ENCODE measurements at regions not wholly inside any gene's neighbourhood (a gene's known extent, or its start where the extent isn't known, plus 50 kb on each side); places are given as distances from the start of the nearest gene placed in this dataset.

- H3K27me3 Mint-ChIP-seq (ENCODE audit: insufficient read depth, unreplicated experiment) = no peaks in the 10 kb centered on the region
- intact Hi-C loops (cut with micrococcal nuclease; ENCODE audit: unreplicated experiment) = no loop called here
- ChIA-PET CTCF (no interaction called here), POLR2A (no interaction called here)
- no peak overlapping the region for H3K27ac Mint-ChIP-seq (ENCODE audit: unreplicated experiment)
- H3K4me3 Mint-ChIP-seq (ENCODE audit: unreplicated experiment) = no peak overlapping the region
- H3K4me1 Mint-ChIP-seq (ENCODE audit: low read depth, unreplicated experiment) = no peaks in the 10 kb centered on the region
- no peaks in the 10 kb centered on the region for H3K27me3 ChIP-seq (replicated peaks; ENCODE audit: control insufficient read depth, insufficient read depth, low read length)
- BruUV-seq (replicated peaks) = no TSS peak
- no peak for DNase-seq
- no peaks in the 10 kb centered on the region for H3K36me3 ChIP-seq (ENCODE audit: control insufficient read depth, insufficient read depth, low read length)
- no peaks in the 10 kb centered on the region for H3K9me3 ChIP-seq
- no peaks in the 10 kb centered on the region for H3K9me3 Mint-ChIP-seq (ENCODE audit: unreplicated experiment)
- H3K36me3 Mint-ChIP-seq (ENCODE audit: insufficient read depth, unreplicated experiment) = no peaks in the 10 kb centered on the region
- no peak overlapping the region for H3K4me3 ChIP-seq (ENCODE audit: low read depth, low read length)
- no peaks in the 10 kb centered on the region for H3K4me1 ChIP-seq
- TF ChIP-seq CTCF (IDR thresholded peaks at IDR 0.05; ENCODE audit: insufficient read depth in 1 of 2, low read depth in 1 of 2, low read length in 1 of 2, severe bottlenecking in 1 of 2, unreplicated experiment in 1 of 2) = no peak
Observed at GRCh38 chr14:106218174-106218573, 691.8 kb downstream of the TMEM121 start.

- BruUV-seq (replicated peaks) = no TSS peak
- intact Hi-C loops (cut with micrococcal nuclease; ENCODE audit: unreplicated experiment) = no loop called here
- H3K36me3 Mint-ChIP-seq (ENCODE audit: insufficient read depth, unreplicated experiment) = no peaks in the 10 kb centered on the region
- H3K9me3 Mint-ChIP-seq (ENCODE audit: unreplicated experiment) = no peaks in the 10 kb centered on the region
- H3K4me3 ChIP-seq (ENCODE audit: low read depth, low read length) = no peak overlapping the region
- no peaks in the 10 kb centered on the region for H3K27me3 ChIP-seq (replicated peaks; ENCODE audit: control insufficient read depth, insufficient read depth, low read length)
- CTCF ChIA-PET = no interaction called here
- H3K36me3 ChIP-seq (ENCODE audit: control insufficient read depth, insufficient read depth, low read length) = no peaks in the 10 kb centered on the region
- no peak for TF ChIP-seq CTCF (IDR thresholded peaks at IDR 0.05; ENCODE audit: insufficient read depth in 1 of 2, low read depth in 1 of 2, low read length in 1 of 2, severe bottlenecking in 1 of 2, unreplicated experiment in 1 of 2)
- H3K4me1 ChIP-seq = no peaks in the 10 kb centered on the region
- POLR2A ChIA-PET = no interaction called here
- no peaks in the 10 kb centered on the region for H3K27me3 Mint-ChIP-seq (ENCODE audit: insufficient read depth, unreplicated experiment)
- no peaks in the 10 kb centered on the region for H3K4me1 Mint-ChIP-seq (ENCODE audit: low read depth, unreplicated experiment)
- H3K4me3 Mint-ChIP-seq (ENCODE audit: unreplicated experiment) = no peak overlapping the region
- no peak for DNase-seq
- H3K9me3 ChIP-seq = no peaks in the 10 kb centered on the region
- H3K27ac Mint-ChIP-seq (ENCODE audit: unreplicated experiment) = no peak overlapping the region
Observed at GRCh38 chr14:106222311-106222710, 695.9 kb downstream of the TMEM121 start.

GRCh38 chr14:106222731-106223130 is 696.3 kb downstream of the TMEM121 start:
- Histone ChIP-seq H3K4me3 (ENCODE audit: low read depth, low read length) (no peak overlapping the region), H3K4me1 (no peaks in the 10 kb centered on the region), H3K27me3 (replicated peaks; ENCODE audit: control insufficient read depth, insufficient read depth, low read length) (no peaks in the 10 kb centered on the region), H3K36me3 (ENCODE audit: control insufficient read depth, insufficient read depth, low read length) (no peaks in the 10 kb centered on the region), H3K9me3 (no peaks in the 10 kb centered on the region)
- intact Hi-C loops (cut with micrococcal nuclease; ENCODE audit: unreplicated experiment) = no loop called here
- TF ChIP-seq CTCF (IDR thresholded peaks at IDR 0.05; ENCODE audit: insufficient read depth in 1 of 2, low read depth in 1 of 2, low read length in 1 of 2, severe bottlenecking in 1 of 2, unreplicated experiment in 1 of 2) = no peak
- POLR2A ChIA-PET = no interaction called here
- Mint-ChIP-seq H3K4me3 (ENCODE audit: unreplicated experiment) (no peak overlapping the region), H3K4me1 (ENCODE audit: low read depth, unreplicated experiment) (no peaks in the 10 kb centered on the region), H3K27me3 (ENCODE audit: insufficient read depth, unreplicated experiment) (no peaks in the 10 kb centered on the region), H3K9me3 (ENCODE audit: unreplicated experiment) (no peaks in the 10 kb centered on the region), H3K27ac (ENCODE audit: unreplicated experiment) (no peak overlapping the region), H3K36me3 (ENCODE audit: insufficient read depth, unreplicated experiment) (no peaks in the 10 kb centered on the region)
- no TSS peak for BruUV-seq (replicated peaks)
- CTCF ChIA-PET = no interaction called here
- DNase-seq = no peak
